Upper lobe of left lung (tissue), 4 donors: ENCODE measurements at regions not wholly inside any gene's neighbourhood (a gene's known extent, or its start where the extent isn't known, plus 50 kb on each side); places are given as distances from the start of the nearest gene placed in this dataset.

Source experiments
- POLR2A ChIP-seq, 4 donors: fragments of 450-650 bp; IDR thresholded peaks; one replicate each; pipeline ENCODE4 v1.5.1; 2016 to 2017; ENCODE audit warnings: antibody characterized with exemption in 4 of 4, mild to moderate bottlenecking in 2 of 4
- TF ChIP-seq, protein P1 (sequence below), 6 experiments: fragments of 450-650 bp in 4 of 6; fragments of 200-600 bp in 2 of 6; sonication (generic) in 2 of 6; IDR thresholded peaks; one replicate each; pipeline ENCODE4 v1.5.1; 2016 to 2019; ENCODE audit warnings: antibody characterized with exemption in 6 of 6

DNA sequence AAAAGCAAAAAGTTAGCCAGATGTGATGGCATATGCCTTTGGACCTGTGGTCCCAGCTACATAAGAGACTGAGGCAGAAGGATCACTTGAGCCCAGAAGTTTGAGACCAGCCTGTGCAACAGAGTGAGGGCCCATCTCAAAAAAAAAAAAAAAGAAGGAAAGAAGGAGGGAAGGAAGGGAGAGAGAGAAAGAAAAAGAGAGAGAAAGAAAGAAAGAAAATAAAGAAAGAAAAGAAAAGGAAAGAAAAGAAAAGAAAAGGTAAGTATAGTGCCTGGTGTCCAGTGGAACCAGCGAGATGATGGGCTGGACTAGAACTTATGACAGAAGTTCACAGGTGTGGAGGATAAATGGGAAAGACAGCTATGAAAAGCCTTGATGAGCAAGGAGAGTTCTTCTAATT, 100.9 kb downstream of the QRSL1 start:
- TF ChIP-seq, protein P1, sequence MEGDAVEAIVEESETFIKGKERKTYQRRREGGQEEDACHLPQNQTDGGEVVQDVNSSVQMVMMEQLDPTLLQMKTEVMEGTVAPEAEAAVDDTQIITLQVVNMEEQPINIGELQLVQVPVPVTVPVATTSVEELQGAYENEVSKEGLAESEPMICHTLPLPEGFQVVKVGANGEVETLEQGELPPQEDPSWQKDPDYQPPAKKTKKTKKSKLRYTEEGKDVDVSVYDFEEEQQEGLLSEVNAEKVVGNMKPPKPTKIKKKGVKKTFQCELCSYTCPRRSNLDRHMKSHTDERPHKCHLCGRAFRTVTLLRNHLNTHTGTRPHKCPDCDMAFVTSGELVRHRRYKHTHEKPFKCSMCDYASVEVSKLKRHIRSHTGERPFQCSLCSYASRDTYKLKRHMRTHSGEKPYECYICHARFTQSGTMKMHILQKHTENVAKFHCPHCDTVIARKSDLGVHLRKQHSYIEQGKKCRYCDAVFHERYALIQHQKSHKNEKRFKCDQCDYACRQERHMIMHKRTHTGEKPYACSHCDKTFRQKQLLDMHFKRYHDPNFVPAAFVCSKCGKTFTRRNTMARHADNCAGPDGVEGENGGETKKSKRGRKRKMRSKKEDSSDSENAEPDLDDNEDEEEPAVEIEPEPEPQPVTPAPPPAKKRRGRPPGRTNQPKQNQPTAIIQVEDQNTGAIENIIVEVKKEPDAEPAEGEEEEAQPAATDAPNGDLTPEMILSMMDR (IDR thresholded peaks at IDR 0.05), result no peak
- TF ChIP-seq POLR2A (IDR thresholded peaks at IDR 0.05), result no peak
